Nephron progenitor cell (in vitro differentiated cells): ENCODE measurements at regions not wholly inside any gene's neighbourhood (a gene's known extent, or its start where the extent isn't known, plus 50 kb on each side); places are given as distances from the start of the nearest gene placed in this dataset.

Experiments
- DNase-seq: peaks from one replicate; pipeline ENCODE4 v3.0.0; 2021
- H3K27ac Mint-ChIP-seq: 2 replicates; pipeline ENCODE4 v1.8.0; 2021; ENCODE audit warnings: mild to moderate bottlenecking, moderate library complexity, mixed read lengths
- H3K27me3 Mint-ChIP-seq: 2 replicates; pipeline ENCODE4 v1.8.0; 2021; ENCODE audit warnings: mild to moderate bottlenecking, low read depth, mixed read lengths; ENCODE audit not compliant: poor library complexity
- H3K36me3 Mint-ChIP-seq: 2 replicates; pipeline ENCODE4 v1.8.0; 2021; ENCODE audit warnings: low read depth, mixed read lengths
- H3K4me1 Mint-ChIP-seq: 2 replicates; pipeline ENCODE4 v1.8.0; 2021; ENCODE audit warnings: mixed read lengths
- H3K4me3 Mint-ChIP-seq: 2 replicates; pipeline ENCODE4 v1.8.0; 2021; ENCODE audit warnings: mild to moderate bottlenecking, moderate library complexity, mixed read lengths
- H3K9me3 Mint-ChIP-seq: 2 replicates; pipeline ENCODE4 v1.8.0; 2021; ENCODE audit warnings: mild to moderate bottlenecking, moderate library complexity, mixed read lengths
- CTCF ChIP-seq: fragments of 200-600 bp; sonication (generic); IDR thresholded peaks from 2 replicates; pipeline ENCODE4 v1.5.0; 2021; ENCODE audit warnings: antibody characterized with exemption

GRCh38 chr4:8709729-8710360, 117.3 kb downstream of the CPZ start:
- Mint-ChIP-seq H3K36me3 (peaks cover 9% of the 10 kb centered on the region), H3K9me3 (peaks cover 24% of the 10 kb centered on the region), H3K27me3 (peaks cover 17% of the 10 kb centered on the region), H3K4me1 (peaks cover 44% of the 10 kb centered on the region), H3K27ac (no peak overlapping the region), H3K4me3 (no peak overlapping the region)
- no peak for TF ChIP-seq CTCF
- DNase-seq: peak; percentile 30

DNA sequence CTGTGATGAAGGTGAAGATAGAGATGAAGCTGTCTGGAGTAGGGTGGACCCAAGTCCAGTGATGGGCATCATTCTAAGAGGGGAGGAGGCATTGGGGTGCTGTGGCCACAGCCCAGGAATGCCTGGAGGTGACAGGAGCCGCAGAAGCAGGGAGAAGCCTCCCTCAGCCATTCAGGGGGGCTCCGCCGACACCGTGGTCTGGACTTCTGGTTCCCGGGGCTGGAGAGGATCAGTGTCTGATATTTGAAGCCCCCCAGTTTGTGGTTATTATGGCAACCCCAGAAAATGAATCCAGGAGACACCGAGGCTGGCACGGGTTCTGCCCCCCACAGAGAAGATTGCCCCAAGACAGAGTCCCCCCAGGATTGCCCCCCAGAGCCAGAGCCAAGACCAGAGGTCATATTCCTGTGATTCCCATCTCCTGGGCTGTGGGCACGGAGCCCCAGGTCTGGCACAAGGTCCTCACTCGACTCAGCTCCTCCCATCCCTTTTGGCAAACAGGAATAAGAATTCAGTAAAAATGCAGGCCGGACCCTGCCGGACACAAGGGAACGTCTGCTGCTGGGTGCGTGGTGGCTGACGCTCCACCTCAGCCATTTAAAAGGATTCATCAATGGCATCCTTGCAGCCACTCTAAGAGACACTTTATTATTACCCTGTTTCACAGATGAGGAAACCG, 116.6 kb downstream of the CPZ start:
- Mint-ChIP-seq H3K36me3 (peaks cover 9% of the 10 kb centered on the region), H3K27ac (no peak overlapping the region), H3K27me3 (peaks cover 20% of the 10 kb centered on the region), H3K9me3 (peaks cover 22% of the 10 kb centered on the region), H3K4me3 (no peak overlapping the region), H3K4me1 (peaks cover 51% of the 10 kb centered on the region)
- TF ChIP-seq CTCF: no peak
- DNase-seq: no peak

DNA sequence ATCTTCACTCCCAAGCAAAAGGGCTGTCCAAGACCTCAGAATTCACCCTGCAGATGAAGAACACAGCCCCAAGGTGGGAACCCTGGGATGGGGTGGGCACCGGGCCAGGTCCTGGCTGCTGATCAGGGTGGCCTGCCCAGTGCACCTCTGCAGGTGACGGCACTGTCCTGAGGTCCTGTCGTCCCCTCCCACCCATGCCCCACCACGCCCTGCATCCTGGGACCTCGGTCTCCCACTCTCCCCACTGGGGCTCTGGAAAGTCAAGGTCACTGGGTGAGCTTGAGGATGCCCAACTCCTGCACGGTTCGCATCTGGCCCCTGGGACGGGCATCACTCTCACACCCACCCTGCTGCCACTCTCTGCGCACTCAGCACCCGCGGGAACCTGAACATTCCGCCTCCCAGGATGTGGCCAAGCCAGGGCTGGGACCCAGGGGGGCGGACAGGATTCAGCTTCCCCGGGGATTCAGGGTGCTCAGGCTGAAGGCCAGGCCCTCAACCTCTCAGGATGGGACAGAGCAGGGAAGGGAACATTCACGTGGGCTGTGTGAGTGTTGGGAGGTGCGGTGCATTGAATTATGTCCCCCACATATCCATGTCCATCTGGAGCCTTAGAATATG, 115.9 kb downstream of the CPZ start:
- Mint-ChIP-seq H3K27ac (no peak overlapping the region), H3K9me3 (peaks cover 18% of the 10 kb centered on the region), H3K4me1 (peaks cover 57% of the 10 kb centered on the region), H3K27me3 (peaks cover 20% of the 10 kb centered on the region), H3K4me3 (no peak overlapping the region), H3K36me3 (peaks cover 9% of the 10 kb centered on the region)
- no peak for DNase-seq
- TF ChIP-seq CTCF: no peak

GRCh38 chr4:8707045-8707781, 114.6 kb downstream of the CPZ start:
- Mint-ChIP-seq H3K27ac (no peak overlapping the region), H3K4me1 (peaks cover 70% of the 10 kb centered on the region), H3K36me3 (no peaks in the 10 kb centered on the region), H3K4me3 (no peak overlapping the region), H3K9me3 (peaks cover 5% of the 10 kb centered on the region), H3K27me3 (peaks cover 21% of the 10 kb centered on the region)
- peak; percentile 63 for DNase-seq
- no peak for TF ChIP-seq CTCF

DNA sequence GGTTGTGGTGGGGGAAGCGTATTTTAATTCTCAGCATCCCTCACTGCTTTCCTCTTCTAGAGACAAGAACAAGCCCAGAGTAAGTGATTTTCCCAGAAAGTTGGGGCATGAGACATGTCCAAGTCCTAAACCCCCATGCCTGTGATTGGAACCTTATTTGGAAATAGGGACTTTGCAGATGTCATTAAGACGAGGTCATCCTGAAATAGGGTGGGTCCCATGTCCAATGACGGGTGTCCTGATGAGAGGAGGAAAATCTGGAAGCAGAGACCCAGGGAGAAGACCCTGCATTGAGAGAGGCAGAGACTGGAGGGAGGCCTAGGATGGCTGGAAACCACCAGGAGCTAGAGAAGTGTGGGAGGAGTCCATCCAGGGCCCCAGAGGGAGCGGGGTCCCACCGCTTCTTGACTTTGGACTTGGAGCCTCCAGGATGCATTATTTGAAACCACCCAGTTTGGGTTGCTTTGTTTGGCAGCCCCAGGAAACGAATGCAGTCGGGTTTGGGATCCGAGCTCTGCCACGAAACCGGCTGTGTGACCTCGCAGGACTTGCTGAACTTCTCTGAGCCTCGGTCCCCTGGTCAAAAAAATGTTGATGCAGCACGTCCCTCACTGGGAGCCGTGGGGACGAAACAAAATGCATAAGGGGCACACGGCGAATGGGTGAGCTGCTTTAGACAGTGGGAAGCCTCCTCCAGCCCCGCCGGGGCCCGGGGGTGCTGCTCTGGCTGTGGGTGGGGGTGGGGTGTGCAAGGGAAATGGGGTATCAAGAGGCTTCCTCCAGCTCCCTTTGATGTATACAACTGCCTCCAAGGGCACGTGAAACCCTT, 113.9 kb downstream of the CPZ start:
- Mint-ChIP-seq H3K27ac (no peak overlapping the region), H3K27me3 (peaks cover 27% of the 10 kb centered on the region), H3K4me3 (no peak overlapping the region), H3K36me3 (no peaks in the 10 kb centered on the region), H3K9me3 (peaks cover 5% of the 10 kb centered on the region), H3K4me1 (peaks cover 77% of the 10 kb centered on the region)
- no peak for TF ChIP-seq CTCF
- no peak for DNase-seq
